Prostate gland (tissue), 2 donors: ENCODE measurements at regions not wholly inside any gene's neighbourhood (a gene's known extent, or its start where the extent isn't known, plus 50 kb on each side); places are given as distances from the start of the nearest gene placed in this dataset.

Source experiments
- POLR2A ChIP-seq: fragments of 450-650 bp; IDR thresholded peaks from one replicate; pipeline ENCODE4 v1.6.1; 2016; ENCODE audit warnings: antibody characterized with exemption, mild to moderate bottlenecking
- TF ChIP-seq, protein P1 (sequence below), 4 experiments: fragments of 200-600 bp in 2 of 4; fragments of 450-650 bp in 2 of 4; sonication (generic) in 2 of 4; IDR thresholded peaks; 1 replicate in 3 of 4; 2 replicates in 1 of 4; pipeline ENCODE4 v1.5.1; 2016 to 2019; ENCODE audit warnings: antibody characterized with exemption in 4 of 4, mild to moderate bottlenecking in 2 of 4, moderate library complexity in 2 of 4

DNA sequence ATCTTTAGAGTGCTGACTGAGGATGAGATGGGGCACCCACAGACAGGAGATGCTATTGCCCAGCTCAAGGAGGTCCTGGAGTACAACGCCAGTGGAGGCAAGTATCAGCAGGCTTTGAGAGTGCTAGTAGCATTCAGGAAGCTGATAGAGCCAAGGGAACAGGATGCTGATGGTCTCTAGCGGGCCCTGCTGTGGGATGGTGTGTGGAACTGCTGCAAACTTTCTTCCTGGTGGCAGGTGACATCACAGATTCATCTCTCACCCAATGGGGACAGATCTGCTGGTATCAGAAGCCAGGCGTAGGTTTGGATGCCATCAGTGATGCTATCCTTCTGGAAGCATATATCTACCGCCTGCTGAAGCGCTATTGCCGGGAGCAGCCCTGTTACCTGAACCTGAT is 609.8 kb upstream of the NCAM2 start:
- TF ChIP-seq, protein P1, sequence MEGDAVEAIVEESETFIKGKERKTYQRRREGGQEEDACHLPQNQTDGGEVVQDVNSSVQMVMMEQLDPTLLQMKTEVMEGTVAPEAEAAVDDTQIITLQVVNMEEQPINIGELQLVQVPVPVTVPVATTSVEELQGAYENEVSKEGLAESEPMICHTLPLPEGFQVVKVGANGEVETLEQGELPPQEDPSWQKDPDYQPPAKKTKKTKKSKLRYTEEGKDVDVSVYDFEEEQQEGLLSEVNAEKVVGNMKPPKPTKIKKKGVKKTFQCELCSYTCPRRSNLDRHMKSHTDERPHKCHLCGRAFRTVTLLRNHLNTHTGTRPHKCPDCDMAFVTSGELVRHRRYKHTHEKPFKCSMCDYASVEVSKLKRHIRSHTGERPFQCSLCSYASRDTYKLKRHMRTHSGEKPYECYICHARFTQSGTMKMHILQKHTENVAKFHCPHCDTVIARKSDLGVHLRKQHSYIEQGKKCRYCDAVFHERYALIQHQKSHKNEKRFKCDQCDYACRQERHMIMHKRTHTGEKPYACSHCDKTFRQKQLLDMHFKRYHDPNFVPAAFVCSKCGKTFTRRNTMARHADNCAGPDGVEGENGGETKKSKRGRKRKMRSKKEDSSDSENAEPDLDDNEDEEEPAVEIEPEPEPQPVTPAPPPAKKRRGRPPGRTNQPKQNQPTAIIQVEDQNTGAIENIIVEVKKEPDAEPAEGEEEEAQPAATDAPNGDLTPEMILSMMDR (IDR thresholded peaks at IDR 0.05): no peak
- no peak for TF ChIP-seq POLR2A
